RPMI8226 (cell line): ENCODE measurements at regions not wholly inside any gene's neighbourhood (a gene's known extent, or its start where the extent isn't known, plus 50 kb on each side); places are given as distances from the start of the nearest gene placed in this dataset.
"Not testable (repeated sequence)": the region's sequence is repeated elsewhere in the genome, so short reads cannot be mapped to it uniquely, and the experiment has no call there.

Experiments used
- DNase-seq: peaks from one replicate; pipeline ENCODE4 v3.0.0-alpha.2; 2015

- no peak for DNase-seq
Observed at GRCh38 chr11:86145439-86146156, 76.7 kb upstream of the PICALM start.

DNA sequence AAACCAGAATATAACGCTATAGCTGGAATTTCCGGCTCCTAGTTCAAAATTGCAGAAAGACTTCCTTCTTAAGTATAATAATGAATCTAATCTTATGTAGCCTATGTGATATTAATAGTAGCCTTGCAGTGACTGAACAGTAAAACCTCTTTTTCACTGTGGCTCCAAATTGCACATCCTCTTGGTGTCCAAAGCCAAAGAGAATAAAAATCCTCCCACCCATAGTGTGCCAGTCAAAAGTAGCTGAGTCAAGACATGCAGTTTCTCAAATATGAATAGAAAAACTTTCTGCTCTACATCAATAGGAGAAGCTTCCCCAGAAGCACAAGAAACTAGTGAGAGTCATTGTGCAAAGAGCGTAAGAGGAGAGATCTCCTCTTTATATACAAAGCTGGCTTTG, 76.0 kb upstream of the PICALM start:
- DNase-seq = no peak

DNA sequence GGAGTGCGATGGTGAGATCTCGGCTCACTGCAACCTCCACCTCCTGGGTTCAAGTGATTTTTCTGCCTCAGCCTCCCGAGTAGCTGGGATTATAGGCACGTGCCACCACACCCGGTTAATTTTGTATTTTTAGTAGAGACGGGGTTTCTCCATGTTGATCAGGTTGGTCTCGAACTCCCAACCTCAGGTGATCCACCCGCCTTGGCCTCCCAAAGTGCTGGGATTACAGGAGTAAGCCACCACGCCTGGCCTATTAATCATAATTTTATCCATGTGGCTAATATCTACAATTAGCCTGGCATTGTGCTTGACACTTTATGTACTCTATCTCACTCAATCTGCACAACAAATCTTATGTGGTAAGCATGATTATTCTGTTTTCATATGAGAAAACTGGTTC, 75.2 kb upstream of the PICALM start:
- not testable (repeated sequence) for DNase-seq

DNA sequence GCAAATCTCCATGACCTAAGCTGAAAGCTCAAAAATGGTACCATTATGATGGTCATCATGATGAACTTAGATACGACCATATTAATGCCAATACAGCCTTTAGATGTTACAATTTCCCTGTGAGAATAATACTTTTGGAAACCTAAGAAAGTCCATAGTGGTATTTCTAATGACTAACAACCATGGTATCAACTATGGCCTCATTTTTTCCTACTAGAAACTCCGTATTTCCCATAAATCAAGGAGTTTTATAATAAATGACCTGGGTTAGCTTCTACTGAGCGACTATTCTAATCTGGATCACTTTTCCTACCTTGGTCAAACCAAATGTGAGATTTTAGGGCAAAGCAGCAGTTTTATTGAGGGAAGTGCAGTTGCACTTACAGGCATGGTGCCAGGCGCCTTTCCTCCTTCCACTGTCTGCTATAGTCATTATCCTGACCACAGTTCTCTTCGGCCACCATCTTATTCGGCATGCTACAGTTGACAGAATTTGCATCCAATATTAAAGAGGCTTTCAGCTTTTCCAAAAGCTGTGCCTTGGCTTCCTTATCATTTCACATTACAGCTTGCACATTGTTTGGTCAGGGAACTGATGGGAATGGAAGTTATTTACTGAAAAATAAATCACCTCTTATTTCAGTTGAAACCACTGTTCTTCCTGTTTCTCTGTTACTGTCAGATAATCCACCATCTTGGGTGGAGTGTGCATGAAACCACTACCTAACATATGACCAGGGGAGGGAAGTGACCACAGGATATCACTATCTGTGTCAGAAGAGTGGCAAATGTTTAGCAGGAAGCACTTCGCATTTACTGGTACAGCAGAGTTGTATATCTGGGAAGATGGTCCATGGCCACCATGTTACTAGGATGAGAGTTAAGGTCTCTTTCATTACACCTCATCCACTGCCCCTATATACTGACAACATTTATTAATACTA, 74.5 kb upstream of the PICALM start:
- DNase-seq = no peak

DNA sequence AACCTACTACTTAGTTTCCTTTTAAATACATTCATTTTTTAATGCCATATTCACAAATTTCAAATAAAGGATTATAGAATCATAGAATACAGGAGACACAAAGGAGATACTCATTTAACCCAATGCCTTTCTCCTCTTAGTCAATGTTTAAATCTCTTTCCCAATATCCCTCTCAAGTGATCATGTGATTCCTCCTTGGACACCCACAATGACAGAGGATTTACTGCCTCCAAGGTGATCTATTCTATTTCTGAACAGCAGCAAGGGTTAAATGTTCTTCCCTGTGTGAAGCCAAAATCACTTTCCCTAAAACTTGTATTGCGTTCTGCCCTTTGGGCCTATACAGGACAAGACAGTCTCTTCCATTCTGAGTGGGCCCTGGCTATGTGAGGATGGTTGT, 73.3 kb upstream of the PICALM start:
- DNase-seq = no peak

DNA sequence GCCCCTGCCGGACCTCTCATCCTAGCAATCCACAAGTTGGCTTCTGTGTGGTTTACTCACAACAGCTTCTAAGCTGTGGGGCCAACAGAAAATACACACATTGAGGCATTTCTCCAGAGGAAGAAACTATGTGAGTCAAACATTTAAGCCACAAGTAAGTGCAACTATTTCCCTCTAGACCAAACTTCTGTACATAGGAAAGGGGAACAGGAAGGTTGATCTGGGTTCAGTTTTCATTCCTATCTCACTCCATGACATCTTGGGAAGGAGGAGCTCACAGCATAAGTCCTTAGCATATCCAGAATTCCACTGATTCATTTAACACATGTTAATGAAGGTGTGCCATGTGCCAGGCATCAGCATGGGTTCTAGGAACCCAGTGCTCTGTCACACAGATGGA, 72.8 kb upstream of the PICALM start:
- DNase-seq = no peak

DNA sequence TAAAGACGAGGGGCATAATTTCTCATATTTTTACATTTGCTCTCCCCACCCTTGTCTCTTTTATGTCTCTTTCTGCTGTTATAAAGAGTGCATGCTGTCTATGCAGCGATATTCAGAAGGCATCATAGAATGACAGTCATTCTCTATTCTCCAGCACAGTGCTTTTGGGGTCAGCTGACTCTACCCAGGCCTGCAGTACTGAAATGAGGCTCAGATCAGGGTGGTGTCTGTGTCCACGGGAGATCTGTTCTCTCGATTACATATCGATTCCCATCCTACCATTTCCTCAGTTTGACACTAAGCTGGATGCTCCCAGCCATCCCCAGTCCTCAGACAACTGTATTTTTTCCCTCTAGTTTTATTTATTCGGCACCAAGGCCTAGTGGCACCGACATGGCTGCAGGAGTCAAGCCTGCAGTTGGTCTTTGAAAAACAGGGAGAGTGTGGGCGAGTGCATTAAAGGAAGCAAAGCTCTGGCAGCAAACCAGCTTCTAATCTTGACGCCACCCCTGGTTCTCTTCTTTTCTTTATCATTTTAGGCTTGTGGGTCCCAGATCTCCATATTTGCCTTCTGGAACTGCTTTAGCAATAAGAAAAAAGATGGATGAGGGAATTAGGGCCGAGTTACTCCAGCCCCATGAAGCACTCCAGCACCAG, 71.6 kb upstream of the PICALM start:
- DNase-seq = no peak

GRCh38 chr11:86138958-86139357, 70.1 kb upstream of the PICALM start:
- no peak for DNase-seq

DNA sequence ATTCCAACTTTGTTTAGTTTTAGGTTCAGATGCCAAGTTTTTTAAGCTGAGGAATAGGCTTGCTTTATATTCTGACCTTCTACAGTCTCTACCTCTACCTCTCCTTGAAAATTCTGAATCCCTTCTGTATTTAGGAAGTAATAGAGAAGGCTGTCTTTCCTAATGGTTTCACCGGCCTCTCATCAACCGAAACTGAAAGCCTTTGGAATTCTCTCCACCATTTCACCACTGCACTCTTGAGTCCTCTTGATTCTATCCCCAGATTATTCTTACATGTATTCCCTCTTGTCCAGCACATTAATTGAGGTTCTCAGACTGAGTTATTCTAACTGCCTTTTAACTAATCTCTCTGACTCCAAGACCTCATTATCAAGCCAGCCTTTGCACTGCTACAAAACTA, 67.7 kb upstream of the PICALM start:
- DNase-seq = no peak

GRCh38 chr11:86135319-86135714, 66.4 kb upstream of the PICALM start:
- no peak for DNase-seq

DNA sequence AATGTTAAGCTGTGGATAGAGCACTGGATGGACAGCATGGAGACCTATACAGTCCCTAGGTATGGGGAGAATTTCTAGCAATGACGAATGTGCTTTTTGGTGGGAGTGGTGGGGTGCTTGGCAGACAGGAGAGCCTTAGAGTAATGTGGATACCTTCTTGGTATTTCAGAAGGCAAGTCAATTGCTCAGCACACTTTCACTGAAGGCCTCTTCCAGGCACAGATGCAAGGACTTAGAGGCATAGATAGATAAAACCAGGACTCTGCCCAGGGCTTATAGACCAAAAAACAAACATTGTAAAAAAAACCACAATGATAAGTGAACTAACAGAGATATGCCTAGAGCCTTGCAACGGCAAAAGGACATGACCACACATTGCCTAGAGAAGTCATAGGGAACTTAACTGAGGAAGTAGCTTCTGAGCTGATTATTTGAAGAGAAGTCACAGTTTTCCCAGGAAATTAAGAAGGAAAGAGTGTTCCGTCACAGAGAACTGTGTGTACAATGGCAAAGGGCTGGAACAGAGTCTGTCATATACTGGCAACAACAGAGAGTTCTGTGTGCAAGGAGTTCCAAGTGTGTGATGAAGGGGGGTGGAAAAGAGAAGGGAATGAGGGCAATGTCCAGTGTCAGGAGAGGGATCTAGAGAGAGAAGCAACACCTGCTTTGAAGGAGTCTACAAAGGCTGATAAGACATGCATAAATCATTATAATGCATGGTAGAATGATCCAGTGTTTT, 65.9 kb upstream of the PICALM start:
- no peak for DNase-seq

DNA sequence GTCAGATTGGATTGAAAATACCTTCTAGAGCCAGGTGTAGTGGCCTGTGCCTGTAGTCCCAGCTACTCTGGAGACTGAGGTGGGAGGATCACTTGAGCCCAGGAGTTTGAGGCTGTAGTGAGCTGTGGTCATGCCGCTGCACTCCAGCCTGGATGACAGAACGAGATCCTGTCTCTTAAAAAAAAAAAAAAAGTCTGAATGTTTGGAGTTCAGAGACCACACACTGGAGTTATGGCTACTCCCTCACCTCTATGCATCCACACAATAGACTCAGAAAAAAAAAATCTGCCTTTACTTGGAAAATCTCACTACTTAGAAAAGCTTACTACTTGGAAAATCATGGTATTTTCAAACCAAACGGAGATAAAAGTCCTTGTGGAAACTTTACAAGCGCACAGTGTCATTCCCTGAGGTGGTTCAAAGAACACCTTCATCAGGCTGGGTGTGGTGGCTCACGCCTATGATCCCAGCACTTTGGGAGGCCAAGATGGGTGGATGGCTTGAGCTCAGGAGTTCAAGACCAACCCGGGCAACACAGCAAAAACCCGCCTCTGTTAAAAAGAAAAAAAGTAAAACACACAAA, 63.9 kb upstream of the PICALM start:
- no peak for DNase-seq

DNA sequence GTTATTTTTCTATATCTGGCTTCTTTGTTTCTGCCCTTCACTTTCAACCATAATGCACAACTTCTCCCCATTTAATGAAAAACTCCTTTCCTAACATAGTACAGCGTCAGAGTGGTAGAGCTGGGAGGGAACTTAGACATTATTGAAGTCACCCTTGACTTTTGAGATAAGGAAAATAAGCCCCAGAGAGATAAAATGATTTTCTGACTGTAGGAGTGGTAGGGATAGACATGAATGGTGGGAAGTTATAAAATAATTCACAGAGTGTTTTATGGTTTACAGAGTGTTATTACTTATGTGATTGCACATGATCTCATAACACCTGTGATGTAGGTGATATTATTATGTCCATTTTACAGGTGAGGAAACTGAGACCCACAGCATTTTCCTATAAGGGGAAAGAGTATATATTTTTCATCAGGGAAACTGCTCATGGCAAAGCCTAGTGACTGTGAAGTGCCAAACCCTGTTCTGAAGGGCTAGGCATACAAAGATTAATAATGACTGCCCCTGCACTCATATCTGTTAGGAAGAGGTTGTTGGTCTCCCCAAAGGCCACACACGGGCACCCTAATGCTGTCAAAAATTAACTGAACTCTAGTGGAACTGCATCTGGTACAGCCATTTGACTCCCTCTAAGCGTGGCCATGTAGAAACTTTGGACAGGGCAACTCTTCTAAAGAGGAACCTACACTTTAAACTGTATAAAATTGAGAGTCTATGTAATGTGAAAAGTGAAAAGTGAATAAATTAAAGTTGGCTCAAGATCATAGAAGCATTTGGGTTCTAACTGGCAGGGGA, 61.1 kb upstream of the PICALM start:
- DNase-seq = no peak

DNA sequence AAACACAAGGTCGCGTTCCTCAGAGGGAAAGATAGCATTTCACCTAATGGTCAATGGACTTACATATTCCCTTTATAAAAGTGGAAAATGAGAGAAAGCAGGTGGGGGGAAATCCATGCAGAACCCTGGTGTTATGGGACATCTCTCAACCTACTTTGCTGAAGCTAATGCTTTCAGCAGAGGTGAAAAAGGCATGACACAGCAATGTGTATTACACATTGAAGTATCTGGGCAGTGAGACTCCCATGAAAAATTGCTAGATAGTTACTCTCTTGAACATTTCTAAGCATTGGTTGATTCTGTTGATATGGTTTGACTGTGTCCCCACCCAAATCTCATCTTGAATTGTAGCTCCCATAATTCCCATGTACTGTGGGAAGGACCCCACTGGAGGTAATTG, 60.0 kb upstream of the PICALM start:
- DNase-seq = no peak

- DNase-seq = no peak
Observed at GRCh38 chr11:86126862-86127261, 58.0 kb upstream of the PICALM start.

GRCh38 chr11:86124251-86125233, 55.7 kb upstream of the PICALM start:
- no peak for DNase-seq

GRCh38 chr11:86122773-86123172, 53.9 kb upstream of the PICALM start:
- no peak for DNase-seq

DNA sequence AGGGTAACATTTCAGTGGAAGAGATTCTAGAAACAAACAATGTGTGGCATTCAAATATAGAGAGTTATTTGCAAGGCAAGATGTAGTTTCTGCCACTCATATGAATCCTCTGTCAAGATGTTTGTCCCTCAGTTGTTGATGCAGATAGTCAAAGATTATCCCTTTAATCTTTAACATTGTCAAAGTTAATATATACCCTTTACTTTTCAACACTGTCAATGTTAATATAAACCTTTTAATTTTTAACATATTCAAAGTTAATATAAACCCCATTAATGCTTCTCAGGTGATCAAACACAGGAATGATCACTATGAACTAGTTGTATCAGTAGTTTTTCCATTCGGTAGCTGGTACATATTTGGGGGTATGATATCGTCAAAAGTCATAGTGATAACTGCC, 51.9 kb upstream of the PICALM start:
- no peak for DNase-seq

DNA sequence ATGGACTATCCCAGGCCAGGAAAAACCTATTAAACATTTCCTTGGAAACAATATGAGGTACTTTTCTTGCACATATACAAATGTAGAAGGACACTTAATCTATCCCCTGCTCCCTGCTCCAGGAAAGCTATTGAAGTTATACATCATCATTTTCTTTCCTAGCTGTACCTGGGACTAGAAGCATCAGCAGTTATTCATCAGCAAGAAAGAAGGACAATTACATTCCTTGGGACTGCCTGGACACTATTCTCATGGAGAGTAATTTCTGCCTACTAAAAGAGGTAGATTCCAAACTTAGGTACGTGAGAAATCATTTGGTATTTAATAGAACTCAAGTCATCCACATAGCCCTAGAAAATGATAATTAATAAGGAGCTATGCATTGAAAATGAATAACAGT, 51.0 kb upstream of the PICALM start:
- no peak for DNase-seq

GRCh38 chr11:86119077-86119476, 50.2 kb upstream of the PICALM start:
- no peak for DNase-seq
